Mesenchymal stem cell (in vitro differentiated cells and primary cell): ENCODE measurements at regions not wholly inside any gene's neighbourhood (a gene's known extent, or its start where the extent isn't known, plus 50 kb on each side); places are given as distances from the start of the nearest gene placed in this dataset.

ENCODE experiments used
- DNase-seq: peaks from one replicate; pipeline ENCODE4 v3.0.0-alpha.2; 2013
- H2AFZ ChIP-seq: one replicate; pipeline ENCODE4 v1.6.1; 2013; ENCODE audit warnings: low read depth, mild to moderate bottlenecking, control low read depth, inconsistent platforms, low read length, moderate library complexity
- H2AK5ac ChIP-seq: 2 replicates; pipeline ENCODE4 v1.6.1; 2013; ENCODE audit warnings: low read length, moderate library complexity, mild to moderate bottlenecking, inconsistent platforms; ENCODE audit not compliant: severe bottlenecking
- H2BK120ac ChIP-seq: one replicate; pipeline ENCODE4 v1.6.1; 2013; ENCODE audit warnings: low read depth, mild to moderate bottlenecking, inconsistent platforms, low read length, moderate library complexity
- H2BK12ac ChIP-seq, 2 experiments: one replicate each; pipeline ENCODE4 v1.6.1; 2013; ENCODE audit warnings: inconsistent platforms in 2 of 2, low read length in 2 of 2, mild to moderate bottlenecking in 2 of 2, moderate library complexity in 2 of 2, control low read depth in 1 of 2
- H2BK15ac ChIP-seq: one replicate; pipeline ENCODE4 v1.6.1; 2013; ENCODE audit warnings: mild to moderate bottlenecking, low read depth, inconsistent platforms; ENCODE audit not compliant: poor library complexity, severe bottlenecking
- H2BK5ac ChIP-seq: 2 replicates; pipeline ENCODE4 v1.6.1; 2013; ENCODE audit warnings: low read depth, mild to moderate bottlenecking, low read length, control low read depth, inconsistent platforms; ENCODE audit not compliant: poor library complexity, severe bottlenecking
- H3K14ac ChIP-seq, 2 experiments: one replicate each; pipeline ENCODE4 v1.6.1; 2013; ENCODE audit warnings: inconsistent platforms in 2 of 2, low read length in 2 of 2, control low read depth in 1 of 2, mild to moderate bottlenecking in 1 of 2, moderate library complexity in 1 of 2
- H3K18ac ChIP-seq, 2 experiments: one replicate each; pipeline ENCODE4 v1.6.1; 2013; ENCODE audit warnings: inconsistent platforms in 2 of 2, low read length in 2 of 2, control low read depth in 1 of 2, low read depth in 1 of 2, mild to moderate bottlenecking in 1 of 2
- H3K23ac ChIP-seq, 2 experiments: one replicate each; pipeline ENCODE4 v1.6.1; 2013; ENCODE audit warnings: inconsistent platforms in 2 of 2, low read length in 2 of 2, mild to moderate bottlenecking in 2 of 2, moderate library complexity in 2 of 2, control low read depth in 1 of 2
- H3K27ac ChIP-seq: 2 replicates; pipeline ENCODE4 v1.5.1; 2013; ENCODE audit warnings: mild to moderate bottlenecking, moderate library complexity, low read length, control low read depth, inconsistent platforms; ENCODE audit not compliant: poor library complexity, severe bottlenecking
- H3K27me3 ChIP-seq, 2 experiments: 2 replicates each; pipeline versions ENCODE4 v1.6.1 to v1.7.0; 2013; ENCODE audit warnings: low read length in 2 of 2, mild to moderate bottlenecking in 2 of 2, moderate library complexity in 2 of 2, control low read depth in 1 of 2, inconsistent platforms in 1 of 2; ENCODE audit not compliant: control insufficient read depth in 1 of 2, insufficient read depth in 1 of 2
- H3K36me3 ChIP-seq, 2 experiments: 2 replicates each; pipeline versions ENCODE4 v1.6.1 to v1.7.0; 2013; ENCODE audit warnings: low read length in 2 of 2, control low read depth in 1 of 2, inconsistent platforms in 1 of 2, low read depth in 1 of 2, mild to moderate bottlenecking in 1 of 2; ENCODE audit not compliant: insufficient read depth in 2 of 2, control insufficient read depth in 1 of 2
- H3K4ac ChIP-seq, 2 experiments: one replicate each; pipeline ENCODE4 v1.6.1; 2013; ENCODE audit warnings: inconsistent platforms in 2 of 2, low read length in 2 of 2, mild to moderate bottlenecking in 2 of 2, moderate library complexity in 2 of 2, control low read depth in 1 of 2, low read depth in 1 of 2
- H3K4me1 ChIP-seq: 2 replicates; pipeline ENCODE4 v1.6.1; 2013; ENCODE audit warnings: low read depth, low read length, control low read depth; ENCODE audit not compliant: control insufficient read depth, insufficient read depth
- H3K4me2 ChIP-seq: 2 replicates; pipeline ENCODE4 v1.6.1; 2013; ENCODE audit warnings: low read length, mild to moderate bottlenecking, inconsistent platforms; ENCODE audit not compliant: poor library complexity, severe bottlenecking
- H3K4me3 ChIP-seq, 2 experiments: 2 replicates each; pipeline versions ENCODE4 v1.5.1 to v1.7.0; 2013; ENCODE audit warnings: low read length in 2 of 2, mild to moderate bottlenecking in 2 of 2, control low read depth in 1 of 2, low read depth in 1 of 2; ENCODE audit not compliant: insufficient read depth in 1 of 2
- H3K79me1 ChIP-seq: replicated peaks from 2 replicates; pipeline ENCODE4 v1.6.1; 2013; ENCODE audit warnings: mild to moderate bottlenecking, control low read depth, low read length, inconsistent platforms; ENCODE audit not compliant: poor library complexity, severe bottlenecking
- H3K9ac ChIP-seq: 2 replicates; pipeline ENCODE4 v1.7.0; 2013; ENCODE audit warnings: mild to moderate bottlenecking, low read length, moderate library complexity
- H3K9me3 ChIP-seq: 2 replicates; pipeline ENCODE4 v1.7.0; 2013; ENCODE audit warnings: mild to moderate bottlenecking, low read length; ENCODE audit not compliant: control insufficient read depth
- H4K8ac ChIP-seq: one replicate; pipeline ENCODE4 v1.6.1; 2013; ENCODE audit warnings: inconsistent platforms, mild to moderate bottlenecking, low read length, moderate library complexity
- H4K91ac ChIP-seq: one replicate; pipeline ENCODE4 v1.6.1; 2013; ENCODE audit warnings: mild to moderate bottlenecking, low read length, inconsistent platforms
- WGBS: methylation state at CpG from one replicate; pipeline ENCODE4 v1.1.7; 2013; ENCODE audit warnings: mixed read lengths; 5-methylcytosine and 5-hydroxymethylcytosine counted together

GRCh38 chr3:159586571-159587202, 401.9 kb upstream of the IL12A start:
- 48% methylated on average over 5 of the region's 5 CpGs for WGBS
- peaks cover 0 to 3% of the 10 kb centered on the region in 2 experiments for H3K27me3 ChIP-seq
- H2BK12ac ChIP-seq, result no peak overlapping the region
- no peak overlapping the region for H4K8ac ChIP-seq
- H2BK5ac ChIP-seq, result no peak overlapping the region
- H3K4me3 ChIP-seq, result no peak overlapping the region
- H3K4ac ChIP-seq, result no peak overlapping the region
- H2AK5ac ChIP-seq, result no peak overlapping the region
- H3K14ac ChIP-seq, result no peak overlapping the region
- no peaks in the 10 kb centered on the region for H3K79me1 ChIP-seq
- no peak overlapping the region for H3K4me2 ChIP-seq
- H3K18ac ChIP-seq, result no peak overlapping the region
- H3K9me3 ChIP-seq, result no peaks in the 10 kb centered on the region
- H3K36me3 ChIP-seq, result no peaks in the 10 kb centered on the region
- peak; percentile 28 for DNase-seq
- H2BK120ac ChIP-seq, result no peak overlapping the region
- H3K4me1 ChIP-seq, result peaks cover 3% of the 10 kb centered on the region
- H3K23ac ChIP-seq, result no peak overlapping the region
- no peak overlapping the region for H4K91ac ChIP-seq
- no peak overlapping the region for H2AFZ ChIP-seq
- no peak overlapping the region for H3K9ac ChIP-seq
- no peak overlapping the region for H2BK15ac ChIP-seq
- peak overlapping the region; percentile 70 for H3K27ac ChIP-seq

GRCh38 chr3:159593927-159594605, 394.6 kb upstream of the IL12A start:
- H3K18ac ChIP-seq, result no peak overlapping the region
- WGBS, result 59% methylated on average over 3 of the region's 3 CpGs
- H3K27ac ChIP-seq, result no peak overlapping the region
- H3K4me3 ChIP-seq, result no peak overlapping the region
- H3K4ac ChIP-seq, result no peak overlapping the region
- no peaks in the 10 kb centered on the region for H3K4me1 ChIP-seq
- H3K27me3 ChIP-seq, result peaks cover 3 to 11% of the 10 kb centered on the region in 2 experiments
- DNase-seq, result no peak
- no peak overlapping the region for H4K8ac ChIP-seq
- no peak overlapping the region for H2BK15ac ChIP-seq
- H2BK120ac ChIP-seq, result no peak overlapping the region
- H3K9ac ChIP-seq, result no peak overlapping the region
- no peak overlapping the region for H3K14ac ChIP-seq
- no peaks in the 10 kb centered on the region for H3K79me1 ChIP-seq
- H2AFZ ChIP-seq, result no peak overlapping the region
- no peaks in the 10 kb centered on the region for H3K36me3 ChIP-seq
- H2AK5ac ChIP-seq, result no peak overlapping the region
- H3K4me2 ChIP-seq, result no peak overlapping the region
- no peak overlapping the region for H3K23ac ChIP-seq
- no peak overlapping the region for H2BK5ac ChIP-seq
- peaks cover 8% of the 10 kb centered on the region for H3K9me3 ChIP-seq
- H4K91ac ChIP-seq, result no peak overlapping the region
- no peak overlapping the region for H2BK12ac ChIP-seq

GRCh38 chr3:159600291-159600690, 388.3 kb upstream of the IL12A start:
- no peaks in the 10 kb centered on the region for H3K4me1 ChIP-seq
- no peaks in the 10 kb centered on the region for H3K79me1 ChIP-seq
- H3K4me2 ChIP-seq, result no peak overlapping the region
- H3K4me3 ChIP-seq, result no peak overlapping the region
- no peak overlapping the region for H3K23ac ChIP-seq
- no peak for DNase-seq
- H3K9ac ChIP-seq, result no peak overlapping the region
- no peaks in the 10 kb centered on the region for H3K27me3 ChIP-seq
- no peak overlapping the region for H2BK120ac ChIP-seq
- no peak overlapping the region for H4K91ac ChIP-seq
- no peaks in the 10 kb centered on the region for H3K36me3 ChIP-seq
- no peak overlapping the region for H3K18ac ChIP-seq
- H3K14ac ChIP-seq, result no peak overlapping the region
- H2BK12ac ChIP-seq, result no peak overlapping the region
- no peak overlapping the region for H2AK5ac ChIP-seq
- no peak overlapping the region for H2AFZ ChIP-seq
- no peak overlapping the region for H3K27ac ChIP-seq
- peaks cover 35% of the 10 kb centered on the region for H3K9me3 ChIP-seq
- no peak overlapping the region for H4K8ac ChIP-seq
- H2BK15ac ChIP-seq, result no peak overlapping the region
- no peak overlapping the region for H2BK5ac ChIP-seq
- no peak overlapping the region for H3K4ac ChIP-seq

GRCh38 chr3:159604151-159604581, 384.5 kb upstream of the IL12A start:
- H4K91ac ChIP-seq, result no peak overlapping the region
- no peak overlapping the region for H3K4me3 ChIP-seq
- H2BK5ac ChIP-seq, result no peak overlapping the region
- H3K18ac ChIP-seq, result no peak overlapping the region
- no peaks in the 10 kb centered on the region for H3K27me3 ChIP-seq
- no peak overlapping the region for H3K27ac ChIP-seq
- H3K79me1 ChIP-seq, result no peaks in the 10 kb centered on the region
- no peak overlapping the region for H2BK120ac ChIP-seq
- no peak overlapping the region for H4K8ac ChIP-seq
- H3K9me3 ChIP-seq, result peaks cover 26% of the 10 kb centered on the region
- WGBS, result 50% methylated on average over 5 of the region's 5 CpGs
- H2AFZ ChIP-seq, result no peak overlapping the region
- no peak overlapping the region for H2BK12ac ChIP-seq
- H3K4me2 ChIP-seq, result no peak overlapping the region
- no peaks in the 10 kb centered on the region for H3K36me3 ChIP-seq
- no peak overlapping the region for H3K23ac ChIP-seq
- no peak overlapping the region for H3K4ac ChIP-seq
- H3K14ac ChIP-seq, result no peak overlapping the region
- no peak for DNase-seq
- H3K4me1 ChIP-seq, result no peaks in the 10 kb centered on the region
- no peak overlapping the region for H3K9ac ChIP-seq
- H2AK5ac ChIP-seq, result no peak overlapping the region
- no peak overlapping the region for H2BK15ac ChIP-seq
